GM19467 (cell line): ENCODE measurements at regions not wholly inside any gene's neighbourhood (a gene's known extent, or its start where the extent isn't known, plus 50 kb on each side); places are given as distances from the start of the nearest gene placed in this dataset.

Source experiments
- ATAC-seq: cut with Tn5 transposase; IDR thresholded peaks from one replicate; pipeline ENCODE4 v1.9.1; 2021; ENCODE audit warnings: mild to moderate bottlenecking, moderate library complexity; ENCODE audit not compliant: unreplicated experiment

- ATAC-seq = no peak
Measured at GRCh38 chr12:32043928-32044549, 62.6 kb upstream of the BICD1 start.

DNA sequence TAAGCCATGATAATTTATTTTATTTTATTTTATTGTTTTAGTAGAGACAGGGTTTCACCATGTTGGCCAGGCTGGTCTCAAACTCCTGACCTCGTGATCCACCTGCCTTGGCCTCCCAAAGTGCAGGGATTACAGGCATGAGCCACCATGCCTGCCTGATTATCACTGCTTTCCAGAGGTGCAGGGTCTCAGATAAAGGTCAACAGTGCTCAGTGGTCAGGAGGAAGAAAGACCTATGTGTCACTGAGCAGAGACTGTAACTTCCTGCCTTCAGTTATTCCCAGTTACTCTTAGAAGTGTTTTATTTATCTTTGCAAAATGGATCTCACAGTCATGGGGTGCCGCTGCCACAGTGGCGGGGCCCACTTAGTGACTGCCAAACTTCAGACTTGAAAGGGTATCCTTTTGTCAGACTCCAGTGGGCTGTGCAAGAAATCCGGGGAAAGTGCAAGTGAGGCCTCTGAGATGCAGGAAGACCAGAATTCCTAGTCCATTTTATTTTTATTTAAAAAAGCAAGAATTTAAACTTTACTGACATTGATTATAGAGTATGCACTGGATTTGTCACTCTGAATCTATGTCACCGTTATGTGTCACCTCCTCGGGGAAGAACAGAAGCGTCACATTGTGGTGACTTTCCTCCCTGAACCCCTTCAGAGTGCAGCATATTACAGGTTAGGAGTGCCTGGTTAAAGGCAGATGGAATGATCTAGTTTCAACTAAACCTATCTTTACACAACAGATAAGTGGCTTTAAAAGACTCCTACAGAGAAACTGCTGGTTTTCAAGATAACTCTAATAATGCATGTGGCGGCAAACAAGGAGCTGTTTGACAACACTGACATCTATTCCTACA is 59.1 kb upstream of the BICD1 start:
- no peak for ATAC-seq

GRCh38 chr12:32048791-32049190 is 57.9 kb upstream of the BICD1 start:
- no peak for ATAC-seq

DNA sequence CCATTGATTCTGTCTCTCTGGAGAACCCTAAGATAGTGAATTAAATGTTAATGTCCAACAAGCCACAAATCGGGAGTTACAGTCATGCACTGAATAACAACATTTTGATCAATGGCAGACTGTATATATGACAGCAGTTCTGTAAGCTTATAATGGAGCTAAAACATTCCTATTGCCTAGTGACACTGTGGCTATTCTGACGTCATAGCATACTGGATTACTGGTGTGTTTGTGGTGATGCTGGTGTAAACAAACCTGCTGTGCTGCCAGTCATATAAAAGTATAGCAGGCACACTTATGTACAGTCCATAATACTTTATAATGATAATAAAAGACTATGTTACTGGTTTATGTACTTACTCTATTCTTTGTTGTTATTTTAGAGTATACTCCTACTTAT is 56.7 kb upstream of the BICD1 start:
- no peak for ATAC-seq

DNA sequence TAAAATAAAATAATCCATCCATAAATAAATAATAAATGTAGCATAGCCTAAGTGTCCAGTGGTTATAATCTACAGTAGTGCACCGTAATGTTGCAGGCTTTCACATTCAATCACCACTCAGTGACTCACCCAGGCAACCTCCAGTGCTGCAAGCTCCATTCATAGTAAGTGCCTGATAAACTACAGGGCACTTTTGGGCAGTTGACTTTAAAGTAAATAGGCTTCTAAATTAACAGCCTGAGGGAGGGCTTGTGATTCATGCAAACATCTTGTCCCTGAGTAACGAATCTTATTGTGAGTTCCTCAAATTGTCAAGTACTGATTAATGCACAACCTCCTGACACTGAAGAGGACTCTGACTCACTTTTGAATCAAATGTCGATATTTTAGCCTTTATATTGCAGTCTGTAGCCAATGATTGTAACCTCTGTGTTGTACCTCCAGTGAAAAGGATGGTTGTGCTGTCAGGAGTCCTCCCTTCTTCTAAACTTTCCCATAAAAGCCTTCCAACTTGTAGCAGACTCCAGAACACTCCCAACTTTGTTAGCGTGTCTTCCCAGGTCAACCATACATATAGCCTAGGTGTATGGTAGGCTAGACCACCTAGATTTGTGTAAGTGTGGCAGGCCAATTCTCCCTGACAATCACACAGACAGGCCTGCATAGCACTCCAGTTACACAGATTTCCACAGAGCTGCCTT is 55.0 kb upstream of the BICD1 start:
- ATAC-seq = no peak

DNA sequence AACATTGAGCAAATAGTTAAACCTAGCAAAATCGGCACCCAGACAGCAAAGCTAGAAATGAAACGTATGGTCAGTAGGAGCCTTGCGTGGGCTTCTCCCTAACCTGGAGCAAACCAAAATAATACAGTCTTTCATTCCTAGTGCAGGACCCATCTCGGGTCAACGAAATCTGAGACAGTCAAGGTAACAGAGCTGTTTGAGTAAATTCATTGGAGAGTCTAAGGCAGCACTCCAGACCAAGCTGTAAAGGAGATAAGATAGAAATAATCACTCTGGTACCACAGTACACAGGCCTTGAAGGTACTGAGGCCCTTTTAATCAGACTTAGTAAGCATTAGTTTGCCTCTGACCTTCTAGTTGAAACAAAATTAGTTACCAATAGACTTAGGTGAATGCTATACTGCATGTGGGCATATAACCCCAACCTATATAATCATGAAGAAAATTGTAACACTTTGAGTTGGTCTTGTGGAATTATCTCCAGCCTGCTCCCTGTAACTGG is 54.4 kb upstream of the BICD1 start:
- ATAC-seq = no peak

DNA sequence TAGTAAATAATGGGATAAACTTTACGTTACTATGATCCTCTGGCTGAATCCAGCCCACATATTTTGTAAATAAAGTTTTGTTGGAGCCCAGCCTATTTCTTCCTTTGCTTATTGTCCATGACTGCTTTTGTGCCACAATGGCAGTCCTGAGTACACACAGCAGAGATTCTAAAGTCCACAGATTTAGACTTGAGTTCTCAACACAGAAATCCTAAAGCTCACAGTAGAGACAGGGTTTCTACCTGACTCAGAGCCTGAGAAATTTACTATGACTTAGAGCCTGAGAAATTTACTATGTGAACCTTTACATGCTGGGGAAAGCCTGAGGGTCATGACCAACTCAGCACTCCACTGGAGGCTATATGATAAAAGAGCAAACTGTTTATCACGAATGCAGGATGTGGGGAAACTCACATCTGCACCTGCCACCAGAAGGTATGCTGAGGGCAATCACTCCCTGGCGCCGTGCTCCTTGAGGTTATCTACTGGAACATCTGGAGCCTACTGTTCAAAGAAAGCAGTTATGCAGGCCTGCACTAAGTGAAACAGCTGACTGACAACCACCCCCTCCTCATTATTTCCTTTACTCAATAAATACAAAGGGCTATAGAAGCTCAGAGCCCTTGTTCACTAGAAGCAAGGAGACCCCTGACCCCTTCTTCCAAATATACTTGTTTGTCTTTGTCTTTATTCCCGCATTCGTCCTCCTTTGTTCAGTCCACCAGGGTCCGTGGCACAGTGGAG is 52.6 kb upstream of the BICD1 start:
- no peak for ATAC-seq
